ENCODE measurements at regions not wholly inside any gene's neighbourhood (a gene's known extent, or its start where the extent isn't known, plus 50 kb on each side); places are given as distances from the start of the nearest gene placed in this dataset.

- TF ChIP-seq POLR2AphosphoS5 (IDR thresholded peaks at IDR 0.05) = no peak
- TF ChIP-seq CTCF (IDR thresholded peaks at IDR 0.05) = no peak
- no peak for TF ChIP-seq EP300 (IDR thresholded peaks at IDR 0.05)
- TF ChIP-seq POLR2A (IDR thresholded peaks at IDR 0.05) = no peak
Observed at GRCh38 chr18:35842536-35842935, 129.9 kb upstream of the RMP24 start.
